A549 (cell line): ENCODE measurements at regions not wholly inside any gene's neighbourhood (a gene's known extent, or its start where the extent isn't known, plus 50 kb on each side); places are given as distances from the start of the nearest gene placed in this dataset.
"Not testable (repeated sequence)": the region's sequence is repeated elsewhere in the genome, so short reads cannot be mapped to it uniquely, and the experiment has no call there.

Experiments
- ATAC-seq, 2 experiments: fragments of 200-7000 bp in 1 of 2; fragments of >200 bp in 1 of 2; cut with Nextera tagmentation in 1 of 2; cut with Tn5 transposase in 1 of 2; 3 replicates each; pipeline versions ENCODE4 v1.8.0 to v1.9.1; 2018 to 2020; ENCODE audit warnings: mild to moderate bottlenecking in 1 of 2, moderate library complexity in 1 of 2
- CTCF ChIA-PET: fragments of 300-600 bp; sonication (Branson Sonifier 250); formaldehyde crosslinking; extraction: SDS; loops from one replicate; lab custom pipeline; 2021; ENCODE audit warnings: antibody characterized with exemption, inconsistent platforms; lab: Yijun Ruan, JAX
- POLR2A ChIA-PET: fragments of 350-600 bp; formaldehyde crosslinking; extraction: SDS; loops from one replicate; lab custom pipeline; 2021; ENCODE audit warnings: antibody characterized with exemption, inconsistent platforms; lab: Yijun Ruan, JAX
- DNase-seq, 2 experiments: peaks; one replicate each; pipeline versions ENCODE4 v3.0.0 to v3.0.0-alpha.2; 2011 to 2016; ENCODE audit warnings: low read depth in 1 of 2, low spot score in 1 of 2
- FAIRE-seq: peaks from 2 replicates; lab custom pipeline; 2011; peaks lifted over from hg19 to GRCh38; lab: Jason Lieb, UNC
- H3K27ac ChIP-seq, 2 experiments: fragments of >200 bp; sonication (Bioruptor Twin); formaldehyde crosslinking; 3 replicates each; pipeline ENCODE4 v1.5.1; 2016 to 2017
- H3K4me1 ChIP-seq: fragments of >200 bp; sonication (Bioruptor Twin); formaldehyde crosslinking; 3 replicates; pipeline ENCODE4 v1.6.1; 2016
- H3K4me2 ChIP-seq: fragments of >200 bp; sonication (Bioruptor Twin); formaldehyde crosslinking; 3 replicates; pipeline ENCODE4 v1.6.1; 2016
- H3K4me3 ChIP-seq: fragments of >200 bp; sonication (Bioruptor Twin); formaldehyde crosslinking; 3 replicates; pipeline ENCODE4 v1.5.1; 2016
- H3K9me3 ChIP-seq: fragments of >200 bp; sonication (Bioruptor Twin); formaldehyde crosslinking; 3 replicates; pipeline ENCODE4 v1.6.1; 2016
- CEBPB ChIP-seq, 2 experiments: fragments of >200 bp in 1 of 2; sonication (Bioruptor Twin) in 1 of 2; formaldehyde crosslinking in 1 of 2; IDR thresholded peaks; 2 replicates each; pipeline ENCODE4 v1.6.1; 2012 to 2016
- EHF ChIP-seq: fragments of 250-450 bp; sonication (Bioruptor Pico); IDR thresholded peaks from 2 replicates; pipeline ENCODE4 v1.5.0; 2020; ENCODE audit warnings: mild to moderate bottlenecking
- EHMT2 ChIP-seq: fragments of 200-600 bp; sonication (generic); IDR thresholded peaks from 2 replicates; pipeline ENCODE4 v1.6.1; 2016; ENCODE audit warnings: antibody characterized with exemption, low read depth, mild to moderate bottlenecking, moderate library complexity
- FOSB ChIP-seq: fragments of 250-450 bp; sonication (Bioruptor Pico); IDR thresholded peaks from 2 replicates; pipeline ENCODE4 v1.5.0; 2020; ENCODE audit warnings: mild to moderate bottlenecking, moderate library complexity
- GATA3 ChIP-seq: IDR thresholded peaks from 2 replicates; pipeline ENCODE4 v1.6.1; 2012; ENCODE audit warnings: borderline replicate concordance
- HOXB5 ChIP-seq: fragments of 250-450 bp; sonication (Bioruptor Pico); IDR thresholded peaks from 2 replicates; pipeline ENCODE4 v1.5.0; 2020; ENCODE audit warnings: mild to moderate bottlenecking, moderate library complexity
- JUN ChIP-seq, 2 experiments: fragments of >200 bp; sonication (Bioruptor Twin); formaldehyde crosslinking; IDR thresholded peaks; 2 replicates in 1 of 2; 3 replicates in 1 of 2; pipeline ENCODE4 v1.6.1; 2016 to 2017
- KDM1A ChIP-seq: fragments of 200-600 bp; sonication (generic); IDR thresholded peaks from 2 replicates; pipeline ENCODE4 v1.6.1; 2016; ENCODE audit warnings: low read depth, mild to moderate bottlenecking
- NR3C1 ChIP-seq: fragments of >200 bp; sonication (Bioruptor Twin); formaldehyde crosslinking; IDR thresholded peaks from 3 replicates; pipeline ENCODE4 v1.6.1; 2017
- RARB ChIP-seq: fragments of 250-450 bp; sonication (Bioruptor Pico); IDR thresholded peaks from 2 replicates; pipeline ENCODE4 v1.8.0; 2021; ENCODE audit warnings: mild to moderate bottlenecking, moderate library complexity
- RNF2 ChIP-seq: fragments of 200-600 bp; sonication (generic); IDR thresholded peaks from 2 replicates; pipeline ENCODE4 v1.6.1; 2016; ENCODE audit warnings: low read depth, mild to moderate bottlenecking, antibody characterized with exemption, moderate library complexity, borderline replicate concordance
- SMC3 ChIP-seq: fragments of >200 bp; sonication (Bioruptor Twin); formaldehyde crosslinking; IDR thresholded peaks from 3 replicates; pipeline ENCODE4 v1.6.1; 2018; ENCODE audit warnings: inconsistent platforms
- SREBF2 ChIP-seq: fragments of 450-650 bp; IDR thresholded peaks from 2 replicates; pipeline ENCODE4 v1.6.1; 2014; ENCODE audit warnings: mild to moderate bottlenecking, moderate library complexity
- ZC3H11A ChIP-seq: fragments of 450-650 bp; IDR thresholded peaks from 2 replicates; pipeline ENCODE4 v1.6.1; 2014; ENCODE audit warnings: antibody characterized with exemption, mild to moderate bottlenecking
- ZFP36 ChIP-seq: fragments of 450-650 bp; IDR thresholded peaks from 2 replicates; pipeline ENCODE4 v1.6.1; 2014; ENCODE audit warnings: borderline replicate concordance; ENCODE audit not compliant: partially characterized antibody
- WGBS: methylation state at CpG from one replicate; pipeline ENCODE4 v1.1.6; 2017; ENCODE audit errors: missing lambda C conversion rate; 5-methylcytosine and 5-hydroxymethylcytosine counted together
- TF ChIP-seq, protein P1 (sequence below): fragments of >200 bp; sonication (Bioruptor Twin); formaldehyde crosslinking; IDR thresholded peaks from 2 replicates; pipeline ENCODE4 v1.6.1; 2016
- TF ChIP-seq, protein P2 (sequence below): fragments of 250-450 bp; sonication (Bioruptor Pico); IDR thresholded peaks from 2 replicates; pipeline ENCODE4 v1.5.0; 2021; ENCODE audit warnings: mild to moderate bottlenecking, moderate library complexity, borderline replicate concordance
- TF ChIP-seq, protein P3 (sequence below): fragments of >200 bp; sonication (Bioruptor Twin); formaldehyde crosslinking; IDR thresholded peaks from 3 replicates; pipeline ENCODE4 v1.6.1; 2016
- TF ChIP-seq, protein P4 (sequence below): fragments of 250-450 bp; sonication (Bioruptor Pico); IDR thresholded peaks from 2 replicates; pipeline ENCODE4 v1.5.0; 2020; ENCODE audit warnings: low read depth, mild to moderate bottlenecking, moderate library complexity

DNA sequence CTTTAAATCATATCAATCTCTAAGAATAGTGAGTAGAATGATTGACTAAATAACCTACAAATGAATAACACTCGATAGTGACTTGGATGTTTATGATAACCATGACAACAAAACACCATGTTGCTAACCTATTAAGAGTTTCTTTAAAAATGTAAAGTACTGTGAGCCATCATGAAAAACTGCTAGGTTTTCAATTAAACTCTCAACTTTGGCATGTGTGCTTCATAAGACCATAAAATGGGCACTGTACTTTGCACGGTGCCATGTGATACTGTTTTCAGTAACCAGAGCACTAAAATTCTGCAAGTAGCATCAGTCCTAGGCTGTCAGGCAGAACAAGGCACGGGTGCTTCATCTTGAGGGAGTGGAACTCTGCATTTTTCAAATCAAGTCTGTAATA lies 96.2 kb upstream of the TRIM77 start:
- CTCF ChIA-PET, result no interaction called here
- FAIRE-seq, result no peak
- no peaks in the 10 kb centered on the region for H3K4me1 ChIP-seq
- no peak overlapping the region for H3K27ac ChIP-seq
- no peak for ATAC-seq
- no peak for DNase-seq
- no peak overlapping the region for H3K4me3 ChIP-seq
- no peaks in the 10 kb centered on the region for H3K9me3 ChIP-seq
- under 1% methylated on average over 3 of the region's 3 CpGs for WGBS
- H3K4me2 ChIP-seq, result no peak overlapping the region
- TF ChIP-seq ZFP36 (no peak), EHMT2 (no peak), SREBF2 (no peak), RNF2 (no peak), KDM1A (no peak), GATA3 (no peak), HOXB5 (no peak), EHF (CRISPR knock-in tag) (no peak), ZC3H11A (no peak), NR3C1 (no peak), SMC3 (no peak), FOSB (CRISPR knock-in tag) (no peak), RARB (CRISPR knock-in tag) (no peak), JUN (IDR thresholded peaks at IDR 0.05) (no peak), CEBPB (IDR thresholded peaks at IDR 0.05) (no peak)
- TF ChIP-seq, protein P1, sequence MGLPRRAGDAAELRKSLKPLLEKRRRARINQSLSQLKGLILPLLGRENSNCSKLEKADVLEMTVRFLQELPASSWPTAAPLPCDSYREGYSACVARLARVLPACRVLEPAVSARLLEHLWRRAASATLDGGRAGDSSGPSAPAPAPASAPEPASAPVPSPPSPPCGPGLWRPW, result no peak
- TF ChIP-seq, protein P2, sequence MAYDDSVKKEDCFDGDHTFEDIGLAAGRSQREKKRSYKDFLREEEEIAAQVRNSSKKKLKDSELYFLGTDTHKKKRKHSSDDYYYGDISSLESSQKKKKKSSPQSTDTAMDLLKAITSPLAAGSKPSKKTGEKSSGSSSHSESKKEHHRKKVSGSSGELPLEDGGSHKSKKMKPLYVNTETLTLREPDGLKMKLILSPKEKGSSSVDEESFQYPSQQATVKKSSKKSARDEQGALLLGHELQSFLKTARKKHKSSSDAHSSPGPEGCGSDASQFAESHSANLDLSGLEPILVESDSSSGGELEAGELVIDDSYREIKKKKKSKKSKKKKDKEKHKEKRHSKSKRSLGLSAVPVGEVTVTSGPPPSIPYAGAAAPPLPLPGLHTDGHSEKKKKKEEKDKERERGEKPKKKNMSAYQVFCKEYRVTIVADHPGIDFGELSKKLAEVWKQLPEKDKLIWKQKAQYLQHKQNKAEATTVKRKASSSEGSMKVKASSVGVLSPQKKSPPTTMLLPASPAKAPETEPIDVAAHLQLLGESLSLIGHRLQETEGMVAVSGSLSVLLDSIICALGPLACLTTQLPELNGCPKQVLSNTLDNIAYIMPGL, result no peak
- TF ChIP-seq, protein P3, sequence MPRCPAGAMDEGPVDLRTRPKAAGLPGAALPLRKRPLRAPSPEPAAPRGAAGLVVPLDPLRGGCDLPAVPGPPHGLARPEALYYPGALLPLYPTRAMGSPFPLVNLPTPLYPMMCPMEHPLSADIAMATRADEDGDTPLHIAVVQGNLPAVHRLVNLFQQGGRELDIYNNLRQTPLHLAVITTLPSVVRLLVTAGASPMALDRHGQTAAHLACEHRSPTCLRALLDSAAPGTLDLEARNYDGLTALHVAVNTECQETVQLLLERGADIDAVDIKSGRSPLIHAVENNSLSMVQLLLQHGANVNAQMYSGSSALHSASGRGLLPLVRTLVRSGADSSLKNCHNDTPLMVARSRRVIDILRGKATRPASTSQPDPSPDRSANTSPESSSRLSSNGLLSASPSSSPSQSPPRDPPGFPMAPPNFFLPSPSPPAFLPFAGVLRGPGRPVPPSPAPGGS, result no peak
- TF ChIP-seq, protein P4, sequence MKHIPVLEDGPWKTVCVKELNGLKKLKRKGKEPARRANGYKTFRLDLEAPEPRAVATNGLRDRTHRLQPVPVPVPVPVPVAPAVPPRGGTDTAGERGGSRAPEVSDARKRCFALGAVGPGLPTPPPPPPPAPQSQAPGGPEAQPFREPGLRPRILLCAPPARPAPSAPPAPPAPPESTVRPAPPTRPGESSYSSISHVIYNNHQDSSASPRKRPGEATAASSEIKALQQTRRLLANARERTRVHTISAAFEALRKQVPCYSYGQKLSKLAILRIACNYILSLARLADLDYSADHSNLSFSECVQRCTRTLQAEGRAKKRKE (CRISPR knock-in tag), result no peak
- POLR2A ChIA-PET, result no interaction called here

DNA sequence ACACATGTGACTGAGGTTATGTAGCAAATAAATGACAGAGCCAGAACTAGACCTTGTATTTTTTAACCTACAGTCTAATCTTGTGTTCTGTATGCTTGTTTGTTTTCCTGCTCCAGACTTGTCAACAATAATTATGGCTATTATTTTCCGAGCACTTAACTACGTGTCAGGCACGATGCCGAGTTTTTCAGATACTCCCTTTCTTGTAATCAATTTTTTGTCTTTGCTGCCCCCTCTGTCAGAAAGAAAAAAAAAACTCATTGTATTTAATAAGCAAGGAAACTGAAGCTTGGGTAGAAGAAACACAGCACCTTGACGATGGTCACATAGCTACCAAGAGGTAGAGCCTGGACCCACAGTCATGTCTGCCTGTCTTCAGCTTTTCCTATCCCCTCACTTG lies 95.7 kb upstream of the TRIM77 start:
- H3K9me3 ChIP-seq, H3K4me2 ChIP-seq, H3K27ac ChIP-seq, H3K4me1 ChIP-seq, POLR2A ChIA-PET, FAIRE-seq, H3K4me3 ChIP-seq, ATAC-seq, DNase-seq: not testable (repeated sequence)
- 6% methylated on average over 5 of the region's 5 CpGs for WGBS
- CTCF ChIA-PET, result interaction anchor here (1.1 kb wide), 1 partner anchor 143 kb away, joined by 3 read pairs; no protein-coding TSS in a partner anchor

DNA sequence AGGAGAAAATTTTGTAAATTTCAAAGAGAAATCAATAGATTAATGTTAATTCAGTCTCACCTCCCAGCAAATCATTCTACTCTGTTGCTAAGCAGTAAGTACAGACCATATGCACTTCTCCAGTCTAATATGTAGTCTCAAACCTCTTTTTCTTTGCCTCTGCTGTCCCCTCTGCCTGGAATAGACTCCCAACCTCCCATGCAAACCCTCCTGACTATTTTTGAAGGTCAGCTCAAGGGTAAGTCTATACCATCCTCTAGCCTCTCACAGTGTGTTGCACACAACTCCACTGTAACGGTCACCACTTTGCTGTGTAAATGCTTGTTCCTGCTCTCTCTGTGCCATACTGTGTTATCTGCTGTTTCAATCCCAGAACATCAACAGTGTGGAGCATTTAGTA lies 94.5 kb upstream of the TRIM77 start:
- H3K4me3 ChIP-seq, H3K4me1 ChIP-seq, H3K4me2 ChIP-seq, H3K27ac ChIP-seq, FAIRE-seq, POLR2A ChIA-PET, CTCF ChIA-PET, ATAC-seq, H3K9me3 ChIP-seq, DNase-seq: not testable (repeated sequence)
- WGBS, result 20% methylated on average over 1 of the region's 1 CpG

DNA sequence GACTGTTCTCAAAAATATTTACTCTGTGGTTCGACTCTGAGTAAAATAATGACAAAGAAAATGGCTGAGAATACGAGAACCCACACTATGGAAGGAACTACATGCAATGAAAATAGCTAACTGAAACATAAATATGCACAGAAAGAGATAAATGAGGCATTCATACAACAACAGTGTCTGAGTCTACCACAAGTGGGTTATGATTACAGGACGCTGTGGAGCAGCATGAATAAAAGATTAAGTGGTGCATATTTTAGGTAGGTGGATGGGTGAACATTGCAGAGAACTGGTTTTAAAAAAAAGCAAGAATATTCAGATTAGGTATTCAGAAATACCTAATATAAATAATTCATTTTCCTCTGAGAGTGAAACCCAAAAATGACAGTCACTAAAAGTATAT lies 93.9 kb upstream of the TRIM77 start:
- POLR2A ChIA-PET, FAIRE-seq, DNase-seq, H3K4me2 ChIP-seq, ATAC-seq, H3K27ac ChIP-seq, H3K4me1 ChIP-seq, H3K9me3 ChIP-seq, H3K4me3 ChIP-seq: not testable (repeated sequence)
- CTCF ChIA-PET, result interaction anchor here (0.7 kb wide), 1 partner anchor 14 kb away, joined by 3 read pairs; no protein-coding TSS in a partner anchor
- WGBS, result under 1% methylated on average over 3 of the region's 3 CpGs
